ENCODE measurements at regions not wholly inside any gene's neighbourhood (a gene's known extent, or its start where the extent isn't known, plus 50 kb on each side); places are given as distances from the start of the nearest gene placed in this dataset.

- TF ChIP-seq GATA3 (IDR thresholded peaks at IDR 0.05; ENCODE audit: borderline replicate concordance) (no peak), CBX8 (IDR thresholded peaks at IDR 0.05) (no peak), HES2 (IDR thresholded peaks at IDR 0.05) (no peak), TP53 (CRISPR knock-in tag; IDR thresholded peaks at IDR 0.05) (no peak), RNF2 (IDR thresholded peaks at IDR 0.05; ENCODE audit: borderline replicate concordance, low read depth) (no peak), RCOR1 (IDR thresholded peaks at IDR 0.05; ENCODE audit: low read depth, low read length) (no peak), USF2 (IDR thresholded peaks at IDR 0.05) (no peak), KDM1A (IDR thresholded peaks at IDR 0.05; ENCODE audit: low read depth) (no peak), HOXB13 (CRISPR knock-in tag; IDR thresholded peaks at IDR 0.05; ENCODE audit: low read depth) (no peak), FOSB (CRISPR knock-in tag; IDR thresholded peaks at IDR 0.05) (no peak), RARB (CRISPR knock-in tag; IDR thresholded peaks at IDR 0.05) (no peak), TFCP2L1 (CRISPR knock-in tag; IDR thresholded peaks at IDR 0.05) (no peak), KDM5A (IDR thresholded peaks at IDR 0.05) (no peak), REST (IDR thresholded peaks at IDR 0.05) (no peak), FOXS1 (CRISPR knock-in tag; IDR thresholded peaks at IDR 0.05) (no peak), MAX (IDR thresholded peaks at IDR 0.05) (no peak), CHD2 (IDR thresholded peaks at IDR 0.05; ENCODE audit: low read length, partially characterized antibody) (no peak)
- Histone ChIP-seq H3K27ac (no peak overlapping the region), H3K9me3 (no peaks in the 10 kb centered on the region; the same call in 2 of the 3 replicates), H3K4me3 (no peak overlapping the region), H3K4me1 (peaks cover 5% of the 10 kb centered on the region; the same call in 2 of the 3 replicates), H3K4me2 (no peak overlapping the region)
- ATAC-seq (no peak), FAIRE-seq (no peak), DNase-seq (ENCODE audit: low read depth in 1 of 2, low spot score in 1 of 2) (no peak)
- WGBS (ENCODE audit: missing lambda C conversion rate) = 90% methylated on average over 4 of the region's 4 CpGs
- CTCF ChIA-PET = no interaction called here
- POLR2A ChIA-PET = no interaction called here
Observed at GRCh38 chr6:105460860-105461259, 58.0 kb upstream of the PREP start.

- H3K4me3 ChIP-seq = no peak overlapping the region
- POLR2A ChIA-PET = no interaction called here
- peak overlapping the region in 1 of 2 experiments; percentile 44; a peak in 2 of 6 replicates for H3K27ac ChIP-seq
- H3K4me2 ChIP-seq = peak overlapping the region; percentile 41; the same call in 1 of the 3 replicates
- TF ChIP-seq HES2 (IDR thresholded peaks at IDR 0.05) (no peak), RFX5 (IDR thresholded peaks at IDR 0.05) (no peak), NFE2L2 (conservative IDR thresholded peaks at IDR 0.05; ENCODE audit: low read length) (no peak)
- peaks cover 5% of the 10 kb centered on the region; the same call in 2 of the 3 replicates for H3K4me1 ChIP-seq
- ATAC-seq (no peak), DNase-seq (ENCODE audit: low read depth in 1 of 2, low spot score in 1 of 2) (peak; percentile 1 to 12), FAIRE-seq (no peak)
- CTCF ChIA-PET = no interaction called here
- WGBS (ENCODE audit: missing lambda C conversion rate) = 82% methylated on average over 1 of the region's 1 CpG
- H3K9me3 ChIP-seq = peaks cover 2% of the 10 kb centered on the region; the same call in 1 of the 3 replicates
Observed at GRCh38 chr6:105459864-105460263, 57.0 kb upstream of the PREP start.

GRCh38 chr6:105459049-105459448, 56.2 kb upstream of the PREP start:
- Histone ChIP-seq H3K4me3 (no peak overlapping the region), H3K27ac (no peak overlapping the region), H3K4me2 (no peak overlapping the region), H3K9me3 (peaks cover 6% of the 10 kb centered on the region; the same call in 1 of the 3 replicates), H3K4me1 (peaks cover 5% of the 10 kb centered on the region; the same call in 2 of the 3 replicates)
- ChIA-PET POLR2A (no interaction called here), CTCF (no interaction called here)
- no peak for TF ChIP-seq MYC (IDR thresholded peaks at IDR 0.05; ENCODE audit: borderline replicate concordance, low read length)
- no peak for TF ChIP-seq RFX5 (IDR thresholded peaks at IDR 0.05)
- ATAC-seq (no peak), FAIRE-seq (no peak), DNase-seq (ENCODE audit: low read depth in 1 of 2, low spot score in 1 of 2) (no peak)
- 90% methylated on average over 9 of the region's 9 CpGs for WGBS (ENCODE audit: missing lambda C conversion rate)
